NCI-H1048 (cell line): ENCODE measurements at regions not wholly inside any gene's neighbourhood (a gene's known extent, or its start where the extent isn't known, plus 50 kb on each side); places are given as distances from the start of the nearest gene placed in this dataset.
A peak's percentile ranks its signal among the peaks of the same experiment; 100 is the strongest.

ENCODE experiments used
- DNase-seq: peaks from one replicate; lab custom pipeline; 2025; lab: John Stamatoyannopoulos, UW

DNA sequence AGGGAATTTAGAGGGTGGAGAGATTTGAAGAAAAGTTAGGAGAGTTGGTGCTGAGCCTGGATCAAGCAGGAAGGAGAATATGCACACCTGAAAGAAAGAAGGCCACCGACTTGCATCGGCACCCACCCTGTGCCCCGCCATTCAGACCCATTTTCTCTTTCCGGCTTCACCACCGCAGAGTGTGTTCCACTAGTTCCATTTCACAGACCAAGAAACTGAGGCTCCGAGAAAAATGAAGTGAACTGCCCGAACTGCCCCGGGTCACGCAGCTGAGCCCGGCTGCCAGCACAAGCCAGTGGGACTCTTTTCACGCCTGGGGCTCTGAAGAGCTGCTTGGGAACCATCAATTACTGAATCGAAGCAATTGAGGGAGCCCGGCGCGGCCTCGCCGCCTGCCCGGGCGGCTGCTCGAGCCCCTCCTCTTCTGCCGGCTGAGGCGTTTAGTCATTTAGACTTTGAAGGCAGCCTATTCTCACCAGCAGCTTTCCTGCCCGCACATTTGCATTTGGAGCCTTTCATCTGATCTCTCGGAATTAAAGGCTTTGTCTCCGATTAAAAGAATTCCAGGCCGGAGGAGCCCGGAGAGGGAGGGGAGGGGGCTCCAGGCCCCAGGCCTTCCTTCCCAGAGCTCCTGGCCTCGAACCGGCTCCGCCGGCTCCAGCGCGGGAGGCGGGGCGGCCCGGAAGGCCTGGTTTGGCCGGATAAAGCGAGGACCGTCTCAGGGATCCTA, 140.2 kb upstream of the PJA1 start:
- DNase-seq: no peak

DNA sequence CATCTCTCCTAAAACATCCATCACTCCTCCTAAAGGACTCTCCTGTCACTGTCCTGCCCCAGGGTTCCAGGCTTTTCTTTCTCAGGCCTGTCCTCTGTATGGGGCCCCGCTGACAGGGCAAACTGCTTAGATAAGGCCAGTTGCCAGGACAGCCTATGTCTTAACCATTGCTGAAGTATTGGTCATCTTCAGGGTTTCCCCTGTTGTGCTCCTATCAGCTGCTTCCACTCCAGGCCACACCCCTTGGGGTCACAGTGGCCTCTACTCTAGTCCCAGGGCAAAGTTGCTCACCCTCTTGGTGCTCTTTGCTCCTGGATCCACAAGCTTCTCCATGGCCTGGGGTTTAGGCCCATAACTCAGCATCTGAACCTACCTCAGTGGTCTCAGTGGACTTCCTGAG, 138.0 kb upstream of the PJA1 start:
- DNase-seq: no peak

GRCh38 chrX:69299951-69300714, 134.9 kb upstream of the PJA1 start:
- no peak for DNase-seq

DNA sequence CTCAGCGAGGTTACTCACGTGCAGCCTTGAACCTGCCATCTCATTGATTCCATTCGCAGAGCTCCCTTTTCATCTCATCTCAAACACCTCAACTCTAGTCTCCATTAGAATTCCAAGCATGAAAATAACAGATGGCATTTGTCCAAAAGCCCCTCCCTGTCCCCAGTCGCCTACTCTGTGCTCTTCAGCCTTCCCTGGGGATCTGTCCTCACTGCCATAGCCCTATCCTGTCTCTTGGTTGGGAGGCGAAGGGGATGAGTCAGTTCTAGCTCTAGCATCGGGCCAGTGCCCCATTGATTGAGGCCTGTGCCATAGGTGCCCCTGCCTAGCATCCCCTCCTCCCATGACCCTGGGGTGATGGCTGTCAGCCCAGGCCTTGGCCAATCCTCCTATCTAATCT, 134.0 kb upstream of the PJA1 start:
- no peak for DNase-seq

DNA sequence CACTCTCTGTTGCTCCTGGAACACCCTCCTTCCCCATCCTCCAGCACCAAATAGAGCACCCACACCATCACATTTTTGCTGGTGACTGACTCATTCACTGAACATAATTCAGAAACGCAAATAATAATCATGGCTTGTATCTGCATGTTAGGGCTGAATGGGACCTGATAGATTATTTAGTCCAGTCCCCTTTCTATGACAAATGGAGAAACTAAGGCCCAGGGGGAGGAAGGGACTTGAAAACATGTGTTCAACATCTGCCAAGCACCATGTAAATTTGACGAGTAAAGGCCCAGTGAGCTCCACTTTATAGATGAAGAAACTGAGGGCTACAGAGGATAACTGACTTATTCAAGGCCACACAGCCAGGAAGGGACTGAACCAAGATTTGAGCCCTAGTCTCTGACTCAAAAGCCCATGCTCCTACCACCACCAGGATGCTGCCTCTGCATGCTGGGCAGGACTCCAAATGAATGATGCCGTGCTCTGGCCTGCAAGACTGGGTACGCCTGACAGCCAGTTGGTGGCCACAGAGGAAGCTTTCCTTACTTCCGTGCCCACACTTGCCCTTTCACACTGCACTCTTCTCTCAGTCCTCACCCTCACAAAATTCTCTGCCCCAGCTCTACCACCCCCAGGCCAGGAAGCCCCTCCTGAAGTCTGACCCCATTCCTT, 133.3 kb upstream of the PJA1 start:
- DNase-seq: no peak

DNA sequence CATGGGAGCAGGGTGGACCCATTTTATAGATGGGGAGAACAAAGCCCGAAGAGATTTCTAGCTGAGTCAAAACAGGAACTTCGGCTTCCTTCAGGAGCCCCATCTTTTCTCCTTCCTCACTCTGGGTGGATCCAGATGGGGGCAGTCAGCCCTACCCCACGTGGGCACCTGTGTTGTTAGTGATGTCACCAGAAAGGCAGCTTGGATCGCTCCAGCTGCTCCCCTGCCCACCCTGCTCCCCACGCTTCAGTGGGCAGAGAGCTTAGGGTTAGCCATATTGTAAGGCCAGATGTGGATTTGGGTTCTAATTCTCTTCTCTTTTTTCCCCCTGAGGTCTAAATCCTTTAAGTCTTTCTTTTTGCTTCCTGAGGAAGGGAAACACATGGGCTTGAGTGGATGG, 132.3 kb upstream of the PJA1 start:
- DNase-seq: no peak

- no peak for DNase-seq
These were observed 128.7 kb upstream of the PJA1 start for GRCh38 chrX:69293776-69294601.

DNA sequence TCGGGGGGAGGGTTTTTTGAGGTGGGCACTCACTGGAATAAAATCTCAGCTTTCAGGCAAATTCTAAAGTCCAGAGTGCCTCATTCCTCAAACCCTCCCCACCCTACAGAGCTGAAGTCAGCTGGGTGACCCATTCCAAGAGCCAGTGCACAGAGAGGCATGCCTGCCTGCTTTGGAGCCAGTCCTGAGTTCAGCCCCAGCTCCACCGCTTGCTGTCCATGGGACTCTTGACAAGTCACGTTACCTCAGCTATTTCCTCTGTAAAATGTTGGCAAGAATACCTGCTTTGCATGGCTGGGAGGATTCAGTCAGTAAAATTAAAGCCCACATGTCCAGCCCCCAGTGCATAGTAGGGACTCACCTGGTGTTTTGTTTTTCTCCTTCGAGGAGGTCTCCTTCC, 125.9 kb upstream of the PJA1 start:
- no peak for DNase-seq

DNA sequence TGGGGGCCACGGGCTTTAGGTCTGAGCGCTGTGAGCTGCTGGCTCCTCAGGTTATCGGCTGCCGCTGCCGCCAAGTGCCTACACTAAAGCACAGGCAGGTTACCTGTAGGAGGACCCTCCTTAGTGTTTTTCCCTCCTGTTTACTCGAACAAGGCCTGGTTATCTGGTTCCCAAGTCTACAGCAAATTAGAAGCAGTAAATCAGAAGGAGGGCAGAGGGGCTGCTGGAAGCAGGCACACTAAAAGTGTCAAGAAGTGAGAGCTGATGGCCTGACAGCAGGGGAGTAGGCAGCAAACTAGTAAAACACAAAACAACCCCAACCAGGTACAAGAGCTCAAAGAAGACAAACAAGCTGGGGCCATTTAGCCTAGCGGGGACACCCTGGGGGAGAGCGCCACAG, 125.0 kb upstream of the PJA1 start:
- no peak for DNase-seq

GRCh38 chrX:69289793-69290123, 124.5 kb upstream of the PJA1 start:
- no peak for DNase-seq

DNA sequence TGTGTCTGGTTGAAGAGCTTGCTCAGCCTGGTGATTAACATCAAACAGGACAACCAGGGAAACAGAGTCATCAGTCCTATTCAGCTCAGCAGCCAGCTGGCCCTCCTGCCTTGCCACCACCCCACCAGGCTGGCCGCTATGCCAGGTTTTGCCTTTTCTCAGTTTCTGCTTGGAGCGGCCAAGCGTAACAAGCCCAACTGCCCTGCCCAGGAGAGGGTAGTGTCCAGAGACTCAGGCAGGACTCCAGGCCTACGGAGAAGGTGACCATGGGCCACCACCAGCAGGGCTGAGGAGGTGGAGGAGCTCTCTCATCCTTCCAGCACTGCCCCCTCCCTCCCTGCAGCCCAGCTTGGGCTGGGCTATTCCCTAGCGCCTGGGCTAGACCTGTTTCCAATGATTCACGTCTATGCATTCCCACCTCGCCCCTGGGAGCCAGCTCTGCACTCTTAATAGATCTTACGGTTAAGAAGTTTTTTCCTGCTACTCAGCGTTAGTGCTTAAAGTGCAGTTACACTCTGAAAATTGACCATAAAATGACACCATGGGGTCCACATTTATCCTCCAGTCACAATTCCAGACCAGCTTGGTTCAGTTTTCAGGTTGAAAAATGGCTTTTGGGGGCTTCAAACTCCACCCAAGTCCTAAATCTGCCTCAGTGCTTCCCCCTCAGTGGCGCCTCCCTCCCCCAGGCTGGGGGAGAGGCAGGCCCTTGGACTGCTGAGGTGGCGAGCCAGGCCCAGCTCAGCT, 124.0 kb upstream of the PJA1 start:
- no peak for DNase-seq

DNA sequence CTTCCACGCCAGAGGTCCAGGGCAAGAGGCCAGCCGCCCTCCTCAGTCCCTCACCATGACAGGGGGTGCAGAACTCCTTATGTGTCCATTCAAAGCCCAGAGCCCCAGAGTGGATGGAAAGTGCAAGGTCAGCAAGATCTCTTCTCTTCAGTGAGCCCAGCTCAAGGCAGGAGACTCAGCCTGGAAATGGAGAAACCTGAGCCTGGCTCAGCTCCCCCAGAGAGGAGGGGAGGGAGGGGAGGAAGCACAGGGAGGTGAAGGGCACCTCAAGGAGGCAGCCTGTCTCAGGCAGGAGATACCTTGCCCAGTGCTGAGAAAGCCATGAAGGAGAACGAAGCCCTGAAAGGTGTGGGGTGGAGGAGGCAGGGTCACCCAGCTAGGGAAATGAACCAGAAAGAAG, 121.8 kb upstream of the PJA1 start:
- no peak for DNase-seq

DNA sequence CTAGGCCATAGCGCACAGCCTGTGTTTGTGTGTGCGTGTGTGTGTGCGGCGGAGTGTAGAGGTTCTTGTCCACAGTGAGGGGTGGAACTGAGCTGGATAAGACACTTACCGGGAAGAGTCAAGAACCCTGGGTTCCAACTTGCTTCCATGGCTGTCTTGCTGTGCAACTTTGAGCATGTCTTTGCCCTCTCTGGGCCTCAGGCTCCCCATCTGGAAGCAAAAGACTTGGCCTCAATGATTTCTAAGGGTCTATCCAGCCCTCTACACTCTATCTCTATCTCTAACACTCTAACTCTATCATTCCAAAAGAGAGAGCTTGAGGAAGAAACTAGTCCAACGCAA, 121.3 kb upstream of the PJA1 start:
- DNase-seq: no peak

DNA sequence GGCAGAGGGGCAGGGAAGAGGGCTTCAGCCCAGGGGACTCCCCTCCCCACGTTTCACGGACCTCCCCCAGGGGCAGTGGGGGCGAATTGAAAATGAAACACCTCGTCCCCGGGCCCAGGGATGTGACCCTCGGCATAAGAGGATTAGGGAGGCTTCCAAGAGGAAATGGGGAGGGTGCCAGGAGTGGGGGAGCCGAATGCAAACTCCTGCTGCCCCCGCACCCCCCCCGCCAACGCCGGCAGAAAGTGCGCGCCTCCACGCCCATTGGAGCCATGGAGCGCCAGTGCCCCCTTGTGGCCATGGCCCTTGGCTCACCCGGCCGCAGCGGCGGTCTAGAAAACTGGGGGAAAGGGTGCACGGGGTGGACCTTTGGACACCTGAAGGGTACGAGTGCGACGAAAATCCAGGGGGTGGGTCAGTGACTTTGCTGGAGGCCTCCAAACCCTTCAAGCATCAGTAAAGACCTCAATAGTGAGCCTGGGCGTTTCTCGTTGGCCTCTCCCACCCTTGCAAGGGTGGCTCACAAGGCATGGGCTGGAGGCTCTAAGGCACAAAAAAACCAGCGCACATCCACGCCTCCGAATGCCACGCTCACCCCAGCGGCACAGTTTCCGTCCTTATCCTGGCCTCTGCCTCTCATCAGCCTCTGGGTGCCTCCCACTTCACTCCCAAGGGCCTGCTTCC, 120.8 kb upstream of the PJA1 start:
- DNase-seq: peak; percentile 16

GRCh38 chrX:69285401-69285877, 120.2 kb upstream of the PJA1 start:
- no peak for DNase-seq

DNA sequence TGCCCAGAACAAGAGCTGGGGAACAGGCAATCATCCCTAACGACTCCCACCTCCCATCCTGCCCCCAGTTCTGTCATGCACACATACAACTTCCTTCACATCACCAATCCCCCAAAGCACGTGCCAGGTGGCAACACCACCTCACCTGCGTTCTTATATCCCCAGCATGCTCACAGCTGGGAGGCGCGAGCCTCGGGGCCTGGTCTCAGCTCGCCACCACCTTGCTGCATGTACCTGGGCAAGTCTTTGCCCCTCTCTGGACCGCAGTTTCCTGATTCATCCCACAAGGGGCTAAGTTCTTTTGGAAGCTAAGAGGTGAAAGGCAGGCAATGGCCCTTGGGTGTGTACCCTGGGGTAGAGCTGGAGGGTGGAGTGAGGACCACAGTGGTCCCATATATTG, 119.2 kb upstream of the PJA1 start:
- no peak for DNase-seq

DNA sequence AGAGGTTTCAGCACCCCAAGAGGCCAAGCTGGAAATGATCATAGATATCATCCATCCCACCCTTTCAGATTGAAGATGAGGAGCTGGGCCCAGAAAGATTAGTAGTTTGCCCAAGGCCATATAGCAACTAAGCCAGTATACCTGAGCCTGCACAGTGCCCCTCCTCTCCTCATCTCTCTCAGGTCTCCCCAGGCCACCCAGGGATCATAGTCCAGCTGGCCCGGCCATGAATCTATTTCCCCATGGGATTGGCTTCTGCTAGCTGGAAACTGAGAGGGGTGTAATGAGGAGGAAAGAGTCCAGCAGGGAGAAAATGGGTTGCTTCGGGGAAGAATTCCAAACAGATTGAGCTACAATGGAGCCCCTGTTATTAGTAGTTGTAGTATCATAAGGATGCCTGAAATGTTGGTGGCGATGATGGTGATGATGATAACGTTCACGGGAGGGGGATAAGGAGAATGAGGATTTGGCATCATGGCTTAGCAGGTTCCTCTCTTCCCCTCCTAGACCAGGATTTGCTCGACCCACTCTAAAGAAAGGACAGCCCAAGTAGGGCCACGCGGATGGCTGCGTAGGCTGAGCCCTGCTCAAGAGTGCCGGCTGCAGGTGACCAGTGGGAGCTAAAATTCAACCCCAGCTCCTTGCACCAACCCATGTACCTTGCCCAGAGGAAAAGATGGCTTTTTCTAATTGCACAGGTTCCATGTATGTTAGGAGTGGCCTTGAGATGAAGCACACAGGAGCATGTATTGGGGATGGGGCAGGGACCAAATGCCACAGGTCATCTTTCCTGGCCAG, 117.8 kb upstream of the PJA1 start:
- no peak for DNase-seq

GRCh38 chrX:69280933-69281332, 115.7 kb upstream of the PJA1 start:
- DNase-seq: no peak

- no peak for DNase-seq
These were observed 114.0 kb upstream of the PJA1 start for GRCh38 chrX:69279234-69279633.

DNA sequence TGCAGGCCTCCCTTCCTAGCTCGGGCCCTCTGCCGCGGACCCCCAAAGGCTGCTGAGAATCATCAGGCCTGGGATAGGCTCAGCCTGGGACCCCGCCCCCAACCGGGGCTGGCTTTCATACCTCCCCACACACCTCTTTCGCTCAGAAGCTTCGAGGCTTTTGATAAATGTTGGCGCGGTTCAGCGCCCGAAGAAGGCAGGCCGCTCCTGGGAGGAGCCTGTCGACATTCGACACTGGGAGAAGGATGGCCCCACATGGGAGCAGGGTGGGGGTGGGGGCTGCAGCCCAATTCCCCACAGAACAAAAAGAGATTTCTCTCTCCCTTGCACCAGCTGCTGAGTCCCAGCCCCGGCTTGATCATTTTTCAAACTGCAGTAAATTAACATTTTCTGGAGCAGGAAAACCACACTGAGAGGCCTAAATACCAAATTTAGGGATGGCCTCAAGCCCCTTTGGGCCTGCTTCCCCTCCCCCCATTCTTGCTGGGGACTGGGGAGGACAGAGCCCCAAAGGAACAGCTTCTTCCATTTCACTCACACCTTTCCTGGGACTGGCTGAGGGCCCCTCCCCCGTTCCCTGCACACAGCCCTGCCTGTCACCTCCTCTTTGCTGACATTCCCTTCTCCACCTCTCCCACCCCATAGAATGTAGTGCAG, 112.9 kb upstream of the PJA1 start:
- DNase-seq: no peak
